ENCODE measurements at regions not wholly inside any gene's neighbourhood (a gene's known extent, or its start where the extent isn't known, plus 50 kb on each side); places are given as distances from the start of the nearest gene placed in this dataset.

- ChIA-PET POLR2A (no interaction called here), CTCF (no interaction called here)
- no peak for ATAC-seq
- Mint-ChIP-seq H3K27ac (no peak overlapping the region), H3K36me3 (peaks cover 6% of the 10 kb centered on the region), H3K9me3 (peaks cover 23% of the 10 kb centered on the region), H3K4me3 (no peak overlapping the region), H3K4me1 (no peaks in the 10 kb centered on the region), H3K27me3 (ENCODE audit: low read depth) (no peaks in the 10 kb centered on the region)
- no peak for DNase-seq (ENCODE audit: low spot score)
- TF ChIP-seq SP1 (CRISPR knock-in tag; conservative IDR thresholded peaks at IDR 0.05) (no peak), JUN (CRISPR knock-in tag; IDR thresholded peaks at IDR 0.05) (no peak), GTF2I (CRISPR knock-in tag; conservative IDR thresholded peaks at IDR 0.05) (no peak), ZNF138 (CRISPR knock-in tag; conservative IDR thresholded peaks at IDR 0.05) (no peak), NR3C1 (CRISPR knock-in tag; conservative IDR thresholded peaks at IDR 0.05; ENCODE audit: low read depth) (no peak)
Observed at GRCh38 chrX:139049465-139049864, 337.9 kb upstream of the FGF13 start.

GRCh38 chrX:139044680-139045079 is 333.2 kb upstream of the FGF13 start:
- H3K9me3 Mint-ChIP-seq: peaks cover 22% of the 10 kb centered on the region
- CTCF ChIA-PET: no interaction called here
- no peak overlapping the region for H3K27ac Mint-ChIP-seq
- ATAC-seq: no peak
- DNase-seq (ENCODE audit: low spot score): no peak
- H3K4me1 Mint-ChIP-seq: no peaks in the 10 kb centered on the region
- no peaks in the 10 kb centered on the region; the same call in 1 of the 2 replicates for H3K27me3 Mint-ChIP-seq (ENCODE audit: low read depth)
- POLR2A ChIA-PET: no interaction called here
- H3K4me3 Mint-ChIP-seq: no peak overlapping the region
- peaks cover 6% of the 10 kb centered on the region for H3K36me3 Mint-ChIP-seq
- no peak for TF ChIP-seq JUN (CRISPR knock-in tag; IDR thresholded peaks at IDR 0.05)
- TF ChIP-seq ZNF532 (CRISPR knock-in tag; IDR thresholded peaks at IDR 0.05; ENCODE audit: borderline replicate concordance): no peak
- TF ChIP-seq MYBL2 (CRISPR knock-in tag; IDR thresholded peaks at IDR 0.05): no peak
- no peak for TF ChIP-seq NFATC4 (CRISPR knock-in tag; IDR thresholded peaks at IDR 0.05)
- no peak for TF ChIP-seq GABPB1 (CRISPR knock-in tag; IDR thresholded peaks at IDR 0.05)
- no peak for TF ChIP-seq AFF4 (CRISPR knock-in tag; IDR thresholded peaks at IDR 0.05; ENCODE audit: borderline replicate concordance)
- TF ChIP-seq HMGA2 (CRISPR knock-in tag; IDR thresholded peaks at IDR 0.05): no peak
- no peak for TF ChIP-seq NFYB (CRISPR knock-in tag; conservative IDR thresholded peaks at IDR 0.05; ENCODE audit: low read depth)
- TF ChIP-seq CDX4 (CRISPR knock-in tag; IDR thresholded peaks at IDR 0.05; ENCODE audit: borderline replicate concordance): no peak
- no peak for TF ChIP-seq USF2 (CRISPR knock-in tag; IDR thresholded peaks at IDR 0.05)

- CTCF ChIA-PET: no interaction called here
- H3K27ac Mint-ChIP-seq: no peak overlapping the region
- TF ChIP-seq JAZF1 (CRISPR knock-in tag; IDR thresholded peaks at IDR 0.05) (no peak), PRRX2 (CRISPR knock-in tag; IDR thresholded peaks at IDR 0.05) (no peak), CBFB (CRISPR knock-in tag; IDR thresholded peaks at IDR 0.05; ENCODE audit: low read depth) (no peak), ARID4B (CRISPR knock-in tag; IDR thresholded peaks at IDR 0.05; ENCODE audit: borderline replicate concordance) (no peak), ZNF671 (CRISPR knock-in tag; IDR thresholded peaks at IDR 0.05) (no peak), FOXJ3 (CRISPR knock-in tag; IDR thresholded peaks at IDR 0.05; ENCODE audit: borderline replicate concordance) (no peak), NR2C2 (CRISPR knock-in tag; IDR thresholded peaks at IDR 0.05) (no peak)
Observed at GRCh38 chrX:139039041-139039440, 327.5 kb upstream of the FGF13 start.

More at GRCh38 chrX:139039041-139039440, 327.5 kb upstream of the FGF13 start:
- Mint-ChIP-seq H3K27me3 (ENCODE audit: low read depth) (no peaks in the 10 kb centered on the region; the same call in 1 of the 2 replicates), H3K4me3 (no peak overlapping the region), H3K36me3 (no peaks in the 10 kb centered on the region; the same call in 1 of the 2 replicates), H3K4me1 (no peaks in the 10 kb centered on the region), H3K9me3 (peaks cover 19% of the 10 kb centered on the region)
- POLR2A ChIA-PET: no interaction called here
- DNase-seq (ENCODE audit: low spot score) (no peak), ATAC-seq (no peak)

All from WTC11 (cell line).